Thyroid gland (tissue), 4 donors: ENCODE measurements at regions not wholly inside any gene's neighbourhood (a gene's known extent, or its start where the extent isn't known, plus 50 kb on each side); places are given as distances from the start of the nearest gene placed in this dataset.

Experiments used
- DNase-seq, 2 donors: peaks; one replicate each; pipeline ENCODE4 v3.0.0-alpha.2; 2019
- H3K27ac ChIP-seq, 3 donors: fragments of 200-600 bp; sonication (generic); 1 replicate in 2 of 3; 2 replicates in 1 of 3; pipeline ENCODE4 v1.5.1; 2016 to 2019; ENCODE audit warnings: mild to moderate bottlenecking in 1 of 3, moderate library complexity in 1 of 3
- H3K27me3 ChIP-seq: fragments of 200-600 bp; sonication (generic); one replicate; pipeline ENCODE4 v1.5.1; 2019
- H3K36me3 ChIP-seq, 2 donors: fragments of 200-600 bp; sonication (generic); one replicate each; pipeline ENCODE4 v1.5.1; 2016 to 2019
- H3K4me1 ChIP-seq, 2 donors: fragments of 200-600 bp; sonication (generic); one replicate each; pipeline ENCODE4 v1.5.1; 2017 to 2019
- H3K4me3 ChIP-seq, 3 donors: fragments of 200-600 bp; sonication (generic); replicated peaks in 1 of 3; 1 replicate in 2 of 3; 2 replicates in 1 of 3; pipeline ENCODE4 v1.5.1; 2016; ENCODE audit warnings: mild to moderate bottlenecking in 1 of 3
- H3K9me3 ChIP-seq: fragments of 200-600 bp; sonication (generic); one replicate; pipeline ENCODE4 v1.5.1; 2017
- POLR2A ChIP-seq, 2 donors: fragments of 450-650 bp; IDR thresholded peaks; one replicate each; pipeline ENCODE4 v1.6.1; 2017; ENCODE audit warnings: antibody characterized with exemption in 2 of 2, mild to moderate bottlenecking in 2 of 2, moderate library complexity in 1 of 2
- WGBS, 2 donors: methylation state at CpG; one replicate each; pipeline ENCODE4 v1.1.5; 2017; 5-methylcytosine and 5-hydroxymethylcytosine counted together
- intact Hi-C: fragments of 100-400 bp; cut with DNase I; formaldehyde crosslinking; loops from one replicate; pipeline ENCODE4 v1.15.1; 2023
- TF ChIP-seq, protein P1 (sequence below), 6 experiments: fragments of 200-600 bp in 3 of 6; fragments of 450-650 bp in 3 of 6; sonication (generic) in 3 of 6; IDR thresholded peaks; one replicate each; pipeline ENCODE4 v1.5.1; 2016 to 2019; ENCODE audit warnings: antibody characterized with exemption in 6 of 6, mild to moderate bottlenecking in 2 of 6, inconsistent platforms in 1 of 6, moderate library complexity in 1 of 6

- Histone ChIP-seq H3K4me3 (no peak overlapping the region), H3K27me3 (no peaks in the 10 kb centered on the region), H3K4me1 (no peaks in the 10 kb centered on the region), H3K9me3 (no peaks in the 10 kb centered on the region), H3K36me3 (no peaks in the 10 kb centered on the region), H3K27ac (no peak overlapping the region)
- TF ChIP-seq POLR2A (IDR thresholded peaks at IDR 0.05): no peak
- TF ChIP-seq, protein P1, sequence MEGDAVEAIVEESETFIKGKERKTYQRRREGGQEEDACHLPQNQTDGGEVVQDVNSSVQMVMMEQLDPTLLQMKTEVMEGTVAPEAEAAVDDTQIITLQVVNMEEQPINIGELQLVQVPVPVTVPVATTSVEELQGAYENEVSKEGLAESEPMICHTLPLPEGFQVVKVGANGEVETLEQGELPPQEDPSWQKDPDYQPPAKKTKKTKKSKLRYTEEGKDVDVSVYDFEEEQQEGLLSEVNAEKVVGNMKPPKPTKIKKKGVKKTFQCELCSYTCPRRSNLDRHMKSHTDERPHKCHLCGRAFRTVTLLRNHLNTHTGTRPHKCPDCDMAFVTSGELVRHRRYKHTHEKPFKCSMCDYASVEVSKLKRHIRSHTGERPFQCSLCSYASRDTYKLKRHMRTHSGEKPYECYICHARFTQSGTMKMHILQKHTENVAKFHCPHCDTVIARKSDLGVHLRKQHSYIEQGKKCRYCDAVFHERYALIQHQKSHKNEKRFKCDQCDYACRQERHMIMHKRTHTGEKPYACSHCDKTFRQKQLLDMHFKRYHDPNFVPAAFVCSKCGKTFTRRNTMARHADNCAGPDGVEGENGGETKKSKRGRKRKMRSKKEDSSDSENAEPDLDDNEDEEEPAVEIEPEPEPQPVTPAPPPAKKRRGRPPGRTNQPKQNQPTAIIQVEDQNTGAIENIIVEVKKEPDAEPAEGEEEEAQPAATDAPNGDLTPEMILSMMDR (IDR thresholded peaks at IDR 0.05): no peak
- WGBS, 2 donors: 93 to 97% methylated on average over 4 of the region's 4 CpGs
- intact Hi-C loops: no loop called here
- DNase-seq: no peak
Measured at GRCh38 chr18:39655341-39655740, 2089.7 kb upstream of the CELF4 start.

DNA sequence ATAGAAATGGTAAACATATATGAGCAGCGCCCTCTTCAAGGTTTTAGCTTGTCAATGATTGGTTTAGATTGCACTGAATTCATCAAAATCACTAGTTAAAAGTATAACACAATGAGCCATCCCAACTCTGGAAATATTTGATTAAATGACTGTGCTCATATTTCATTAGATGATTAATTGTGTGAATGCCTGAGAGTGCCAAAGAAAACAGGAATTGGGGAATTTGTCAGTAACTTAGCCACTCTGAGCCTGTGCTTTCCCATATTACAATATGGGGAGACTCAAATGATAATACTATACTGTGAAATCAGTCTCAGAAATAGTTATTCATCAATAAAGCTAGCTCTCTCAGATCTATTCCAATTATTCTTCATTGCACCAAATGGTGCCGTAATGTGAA is 2087.6 kb upstream of the CELF4 start:
- no peaks in the 10 kb centered on the region for H3K27me3 ChIP-seq
- H3K9me3 ChIP-seq: no peaks in the 10 kb centered on the region
- H3K27ac ChIP-seq: no peak overlapping the region
- no peak for TF ChIP-seq POLR2A (IDR thresholded peaks at IDR 0.05)
- TF ChIP-seq, protein P1 (IDR thresholded peaks at IDR 0.05): no peak
- 92 to 98% methylated on average over 2 of the region's 2 CpGs for WGBS, 2 donors
- intact Hi-C loops: no loop called here
- H3K4me3 ChIP-seq: no peak overlapping the region
- H3K4me1 ChIP-seq: no peaks in the 10 kb centered on the region
- no peaks in the 10 kb centered on the region for H3K36me3 ChIP-seq
- DNase-seq: no peak

GRCh38 chr18:39648616-39649015 is 2083.0 kb upstream of the CELF4 start:
- Histone ChIP-seq H3K27me3 (no peaks in the 10 kb centered on the region), H3K36me3 (no peaks in the 10 kb centered on the region), H3K4me3 (no peak overlapping the region), H3K27ac (no peak overlapping the region), H3K4me1 (peaks cover 0 to 5% of the 10 kb centered on the region in 2 donors), H3K9me3 (no peaks in the 10 kb centered on the region)
- intact Hi-C loops: no loop called here
- DNase-seq: no peak
- TF ChIP-seq POLR2A (IDR thresholded peaks at IDR 0.05): no peak
- TF ChIP-seq, protein P1 (IDR thresholded peaks at IDR 0.05): no peak
- WGBS, 2 donors: 89 to 90% methylated on average over 1 of the region's 1 CpG

GRCh38 chr18:39647627-39648534 is 2082.3 kb upstream of the CELF4 start:
- H3K27me3 ChIP-seq: no peaks in the 10 kb centered on the region
- DNase-seq: peak in 1 of 2 donors; percentile 17
- H3K27ac ChIP-seq: no peak overlapping the region
- no peaks in the 10 kb centered on the region for H3K36me3 ChIP-seq
- H3K4me3 ChIP-seq: no peak overlapping the region
- intact Hi-C loops: no loop called here
- no peaks in the 10 kb centered on the region for H3K9me3 ChIP-seq
- H3K4me1 ChIP-seq: peaks cover 0 to 5% of the 10 kb centered on the region in 2 donors
- 22 to 30% methylated on average over 4 of the region's 4 CpGs for WGBS, 2 donors
- TF ChIP-seq, protein P1 (IDR thresholded peaks at IDR 0.05): no peak
- no peak for TF ChIP-seq POLR2A (IDR thresholded peaks at IDR 0.05)

GRCh38 chr18:39638224-39638623 is 2072.6 kb upstream of the CELF4 start:
- no peak for TF ChIP-seq POLR2A (IDR thresholded peaks at IDR 0.05)
- TF ChIP-seq, protein P1 (IDR thresholded peaks at IDR 0.05): no peak
- no peaks in the 10 kb centered on the region for H3K4me1 ChIP-seq
- no peaks in the 10 kb centered on the region for H3K27me3 ChIP-seq
- H3K36me3 ChIP-seq: no peaks in the 10 kb centered on the region
- H3K9me3 ChIP-seq: no peaks in the 10 kb centered on the region
- no peak overlapping the region for H3K27ac ChIP-seq
- intact Hi-C loops: no loop called here
- H3K4me3 ChIP-seq: no peak overlapping the region
- WGBS, 2 donors: 77 to 78% methylated on average over 1 of the region's 1 CpG
- no peak for DNase-seq
